ENCODE measurements at regions not wholly inside any gene's neighbourhood (a gene's known extent, or its start where the extent isn't known, plus 50 kb on each side); places are given as distances from the start of the nearest gene placed in this dataset.

GRCh38 chr19:5273782-5274181 is 66.8 kb downstream of the PTPRS start:
- Histone ChIP-seq H3K4me1 (ENCODE audit: control insufficient read depth, insufficient read depth, low read length) (no peaks in the 10 kb centered on the region), H3K27me3 (ENCODE audit: control insufficient read depth, insufficient read depth, low read length) (no peaks in the 10 kb centered on the region), H3K9me3 (ENCODE audit: control insufficient read depth, insufficient read depth, low read length) (no peaks in the 10 kb centered on the region), H3K4me3 (ENCODE audit: low read length) (no peak overlapping the region), H3K36me3 (ENCODE audit: control insufficient read depth, insufficient read depth, low read length) (peaks cover 18% of the 10 kb centered on the region), H3K27ac (ENCODE audit: low read length) (no peak overlapping the region)
- no CpG with 5 or more reads among the region's 7 CpGs for WGBS (ENCODE audit: insufficient coverage, insufficient read length)
- no peak for DNase-seq (ENCODE audit: low read depth, low spot score)

- Histone ChIP-seq H3K4me3 (ENCODE audit: low read length) (no peak overlapping the region), H3K9me3 (ENCODE audit: control insufficient read depth, insufficient read depth, low read length) (no peaks in the 10 kb centered on the region), H3K4me1 (ENCODE audit: control insufficient read depth, insufficient read depth, low read length) (no peaks in the 10 kb centered on the region), H3K27ac (ENCODE audit: low read length) (no peak overlapping the region), H3K27me3 (ENCODE audit: control insufficient read depth, insufficient read depth, low read length) (no peaks in the 10 kb centered on the region), H3K36me3 (ENCODE audit: control insufficient read depth, insufficient read depth, low read length) (peaks cover 18% of the 10 kb centered on the region)
- no CpG with 5 or more reads among the region's 10 CpGs for WGBS (ENCODE audit: insufficient coverage, insufficient read length)
- no peak for DNase-seq (ENCODE audit: low read depth, low spot score)
These were observed 69.5 kb downstream of the PTPRS start for GRCh38 chr19:5271145-5271544.

- H3K9me3 ChIP-seq (ENCODE audit: control insufficient read depth, insufficient read depth, low read length), result no peaks in the 10 kb centered on the region
- DNase-seq (ENCODE audit: low read depth, low spot score), result no peak
- peaks cover 21% of the 10 kb centered on the region for H3K36me3 ChIP-seq (ENCODE audit: control insufficient read depth, insufficient read depth, low read length)
- no CpG with 5 or more reads among the region's 9 CpGs for WGBS (ENCODE audit: insufficient coverage, insufficient read length)
- no peak overlapping the region for H3K27ac ChIP-seq (ENCODE audit: low read length)
- no peak overlapping the region for H3K4me3 ChIP-seq (ENCODE audit: low read length)
- H3K27me3 ChIP-seq (ENCODE audit: control insufficient read depth, insufficient read depth, low read length), result no peaks in the 10 kb centered on the region
- no peaks in the 10 kb centered on the region for H3K4me1 ChIP-seq (ENCODE audit: control insufficient read depth, insufficient read depth, low read length)
These were observed 70.7 kb downstream of the PTPRS start for GRCh38 chr19:5269926-5270325.

- H3K9me3 ChIP-seq (ENCODE audit: control insufficient read depth, insufficient read depth, low read length), result no peaks in the 10 kb centered on the region
- no peak overlapping the region for H3K4me3 ChIP-seq (ENCODE audit: low read length)
- H3K27ac ChIP-seq (ENCODE audit: low read length), result no peak overlapping the region
- no peaks in the 10 kb centered on the region for H3K4me1 ChIP-seq (ENCODE audit: control insufficient read depth, insufficient read depth, low read length)
- no peaks in the 10 kb centered on the region for H3K27me3 ChIP-seq (ENCODE audit: control insufficient read depth, insufficient read depth, low read length)
- whole genome bisulfite sequencing (ENCODE audit: insufficient coverage, insufficient read length), result no CpG with 5 or more reads among the region's 17 CpGs
- no peak for DNase-seq (ENCODE audit: low read depth, low spot score)
- H3K36me3 ChIP-seq (ENCODE audit: control insufficient read depth, insufficient read depth, low read length), result peaks cover 24% of the 10 kb centered on the region
These were observed 71.3 kb downstream of the PTPRS start for GRCh38 chr19:5269279-5269678.

GRCh38 chr19:5268801-5269200 is 71.8 kb downstream of the PTPRS start:
- Histone ChIP-seq H3K27ac (ENCODE audit: low read length) (no peak overlapping the region), H3K4me3 (ENCODE audit: low read length) (no peak overlapping the region), H3K4me1 (ENCODE audit: control insufficient read depth, insufficient read depth, low read length) (no peaks in the 10 kb centered on the region), H3K36me3 (ENCODE audit: control insufficient read depth, insufficient read depth, low read length) (peaks cover 22% of the 10 kb centered on the region), H3K27me3 (ENCODE audit: control insufficient read depth, insufficient read depth, low read length) (no peaks in the 10 kb centered on the region), H3K9me3 (ENCODE audit: control insufficient read depth, insufficient read depth, low read length) (no peaks in the 10 kb centered on the region)
- DNase-seq (ENCODE audit: low read depth, low spot score), result no peak
- WGBS (ENCODE audit: insufficient coverage, insufficient read length), result no CpG with 5 or more reads among the region's 13 CpGs

GRCh38 chr19:5265260-5265659 is 75.4 kb downstream of the PTPRS start:
- Histone ChIP-seq H3K9me3 (ENCODE audit: control insufficient read depth, insufficient read depth, low read length) (no peaks in the 10 kb centered on the region), H3K36me3 (ENCODE audit: control insufficient read depth, insufficient read depth, low read length) (peaks cover 13% of the 10 kb centered on the region), H3K27me3 (ENCODE audit: control insufficient read depth, insufficient read depth, low read length) (no peaks in the 10 kb centered on the region), H3K27ac (ENCODE audit: low read length) (no peak overlapping the region), H3K4me3 (ENCODE audit: low read length) (no peak overlapping the region), H3K4me1 (ENCODE audit: control insufficient read depth, insufficient read depth, low read length) (no peaks in the 10 kb centered on the region)
- WGBS (ENCODE audit: insufficient coverage, insufficient read length), result no CpG with 5 or more reads among the region's 9 CpGs
- DNase-seq (ENCODE audit: low read depth, low spot score), result no peak

DNA sequence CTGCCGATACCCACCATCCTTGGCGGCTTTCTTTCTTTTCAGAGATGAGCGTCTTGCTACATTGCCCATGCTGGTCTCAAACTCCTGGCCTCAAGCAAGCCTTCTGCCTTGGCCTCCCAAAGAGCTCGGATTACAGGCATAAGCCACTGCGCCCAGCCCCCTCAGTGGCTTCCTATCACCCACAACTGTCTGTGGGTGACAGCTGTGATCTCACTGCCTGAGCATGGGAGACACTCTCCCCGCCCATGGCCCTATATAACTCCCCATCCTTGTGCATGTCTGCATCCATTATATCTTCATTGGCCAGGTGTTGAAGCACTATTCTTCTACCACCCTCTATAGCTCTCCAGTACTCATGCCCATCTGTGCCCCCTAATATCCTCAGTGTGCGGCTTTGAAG is 76.2 kb downstream of the PTPRS start:
- H3K4me3 ChIP-seq (ENCODE audit: low read length), result no peak overlapping the region
- no peaks in the 10 kb centered on the region for H3K4me1 ChIP-seq (ENCODE audit: control insufficient read depth, insufficient read depth, low read length)
- no peak for DNase-seq (ENCODE audit: low read depth, low spot score)
- peaks cover 13% of the 10 kb centered on the region for H3K36me3 ChIP-seq (ENCODE audit: control insufficient read depth, insufficient read depth, low read length)
- no peak overlapping the region for H3K27ac ChIP-seq (ENCODE audit: low read length)
- no peaks in the 10 kb centered on the region for H3K9me3 ChIP-seq (ENCODE audit: control insufficient read depth, insufficient read depth, low read length)
- WGBS (ENCODE audit: insufficient coverage, insufficient read length), result no CpG with 5 or more reads among the region's 7 CpGs
- no peaks in the 10 kb centered on the region for H3K27me3 ChIP-seq (ENCODE audit: control insufficient read depth, insufficient read depth, low read length)

- H3K4me3 ChIP-seq (ENCODE audit: low read length), result no peak overlapping the region
- no CpG with 5 or more reads among the region's 23 CpGs for WGBS (ENCODE audit: insufficient coverage, insufficient read length)
- DNase-seq (ENCODE audit: low read depth, low spot score), result no peak
- H3K36me3 ChIP-seq (ENCODE audit: control insufficient read depth, insufficient read depth, low read length), result peaks cover 13% of the 10 kb centered on the region
- no peaks in the 10 kb centered on the region for H3K4me1 ChIP-seq (ENCODE audit: control insufficient read depth, insufficient read depth, low read length)
- H3K27me3 ChIP-seq (ENCODE audit: control insufficient read depth, insufficient read depth, low read length), result no peaks in the 10 kb centered on the region
- H3K9me3 ChIP-seq (ENCODE audit: control insufficient read depth, insufficient read depth, low read length), result no peaks in the 10 kb centered on the region
- no peak overlapping the region for H3K27ac ChIP-seq (ENCODE audit: low read length)
These were observed 77.0 kb downstream of the PTPRS start for GRCh38 chr19:5263615-5264014.

DNA sequence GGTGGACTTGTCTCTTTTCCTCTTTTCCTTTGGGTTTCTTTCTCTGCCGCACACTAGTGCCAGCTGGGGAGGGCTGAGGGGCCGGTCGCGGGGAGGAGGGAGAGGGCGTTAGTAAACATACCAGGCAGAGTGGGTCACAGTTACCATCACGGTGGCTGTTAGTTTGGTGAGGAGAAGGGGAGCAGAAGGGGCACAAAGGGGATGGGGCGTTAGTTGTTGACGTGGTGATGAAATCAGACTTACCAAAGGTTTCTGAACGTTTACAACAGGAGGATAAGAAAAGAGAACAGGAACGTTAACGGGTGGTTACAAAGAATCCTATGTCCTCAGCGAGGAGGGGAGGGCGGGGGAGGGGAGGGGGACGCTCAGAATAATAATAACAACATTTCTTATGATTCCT is 77.9 kb downstream of the PTPRS start:
- no CpG with 5 or more reads among the region's 14 CpGs for WGBS (ENCODE audit: insufficient coverage, insufficient read length)
- no peak overlapping the region for H3K4me3 ChIP-seq (ENCODE audit: low read length)
- no peaks in the 10 kb centered on the region for H3K4me1 ChIP-seq (ENCODE audit: control insufficient read depth, insufficient read depth, low read length)
- no peaks in the 10 kb centered on the region for H3K9me3 ChIP-seq (ENCODE audit: control insufficient read depth, insufficient read depth, low read length)
- H3K27me3 ChIP-seq (ENCODE audit: control insufficient read depth, insufficient read depth, low read length), result no peaks in the 10 kb centered on the region
- H3K36me3 ChIP-seq (ENCODE audit: control insufficient read depth, insufficient read depth, low read length), result peaks cover 13% of the 10 kb centered on the region
- H3K27ac ChIP-seq (ENCODE audit: low read length), result no peak overlapping the region
- DNase-seq (ENCODE audit: low read depth, low spot score), result no peak

DNA sequence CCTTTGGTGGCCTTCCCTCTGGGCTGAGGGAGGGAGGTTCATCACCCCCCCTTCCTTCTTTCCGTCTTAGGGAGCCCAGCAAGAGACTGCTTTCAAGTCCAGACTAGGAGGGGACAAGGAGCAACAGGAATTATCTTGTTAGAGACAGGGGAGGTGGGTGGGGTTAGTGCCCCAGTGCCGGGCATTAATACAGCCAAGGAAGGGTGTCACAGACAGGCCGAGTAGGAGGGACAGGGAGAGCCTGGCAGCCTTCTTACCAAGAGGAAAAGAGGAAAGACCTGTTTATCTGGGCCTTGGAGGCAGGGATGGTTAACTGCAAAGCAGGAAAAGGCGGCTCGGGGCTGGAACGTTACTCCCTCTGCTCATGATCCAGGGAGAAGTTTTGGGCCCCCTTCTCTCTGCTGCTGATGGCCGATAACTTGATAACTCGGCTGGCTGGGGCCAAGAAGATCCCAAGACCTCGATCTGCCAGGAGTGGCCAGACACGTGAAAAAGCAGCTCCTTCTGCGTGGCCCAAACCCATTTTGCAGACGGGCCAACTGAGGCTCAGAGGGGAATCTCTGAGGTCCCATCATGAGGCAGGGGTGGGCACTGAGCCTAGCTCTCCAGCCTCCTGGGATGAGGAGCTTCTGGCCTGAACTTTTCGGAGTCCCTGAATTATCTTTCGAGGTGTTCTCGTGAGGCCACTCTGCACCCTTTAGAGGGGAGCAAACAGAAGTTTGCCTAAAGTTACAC is 79.3 kb downstream of the PTPRS start:
- H3K4me1 ChIP-seq (ENCODE audit: control insufficient read depth, insufficient read depth, low read length), result no peaks in the 10 kb centered on the region
- no CpG with 5 or more reads among the region's 15 CpGs for WGBS (ENCODE audit: insufficient coverage, insufficient read length)
- no peak for DNase-seq (ENCODE audit: low read depth, low spot score)

GRCh38 chr19:5260381-5260967 is 80.1 kb downstream of the PTPRS start:
- H3K4me1 ChIP-seq (ENCODE audit: control insufficient read depth, insufficient read depth, low read length), result no peaks in the 10 kb centered on the region
- DNase-seq (ENCODE audit: low read depth, low spot score), result no peak
- no peaks in the 10 kb centered on the region for H3K27me3 ChIP-seq (ENCODE audit: control insufficient read depth, insufficient read depth, low read length)
- H3K27ac ChIP-seq (ENCODE audit: low read length), result no peak overlapping the region
- no peak overlapping the region for H3K4me3 ChIP-seq (ENCODE audit: low read length)
- H3K9me3 ChIP-seq (ENCODE audit: control insufficient read depth, insufficient read depth, low read length), result no peaks in the 10 kb centered on the region
- H3K36me3 ChIP-seq (ENCODE audit: control insufficient read depth, insufficient read depth, low read length), result peaks cover 13% of the 10 kb centered on the region
- WGBS (ENCODE audit: insufficient coverage, insufficient read length), result no CpG with 5 or more reads among the region's 20 CpGs

More for the DNA sequence above, 79.3 kb downstream of the PTPRS start:
- no peaks in the 10 kb centered on the region for H3K9me3 ChIP-seq (ENCODE audit: control insufficient read depth, insufficient read depth, low read length)
- H3K27ac ChIP-seq (ENCODE audit: low read length), result no peak overlapping the region
- H3K36me3 ChIP-seq (ENCODE audit: control insufficient read depth, insufficient read depth, low read length), result peaks cover 13% of the 10 kb centered on the region
- H3K27me3 ChIP-seq (ENCODE audit: control insufficient read depth, insufficient read depth, low read length), result no peaks in the 10 kb centered on the region
- H3K4me3 ChIP-seq (ENCODE audit: low read length), result no peak overlapping the region
